ENCODE measurements at regions not wholly inside any gene's neighbourhood (a gene's known extent, or its start where the extent isn't known, plus 50 kb on each side); places are given as distances from the start of the nearest gene placed in this dataset.

- no peak for TF ChIP-seq CTCF (conservative IDR thresholded peaks at IDR 0.05; ENCODE audit: low read depth, low read length)
- TF ChIP-seq EZH2phosphoT487 (IDR thresholded peaks at IDR 0.05; ENCODE audit: borderline replicate concordance, low read length): no peak
- TF ChIP-seq EZH2 (IDR thresholded peaks at IDR 0.05; ENCODE audit: low read length, unreplicated experiment): no peak
Observed at GRCh38 chr7:34224281-34224680, 318.9 kb downstream of the BMPER start.

Measured in PC-3 (cell line).